ENCODE measurements at regions not wholly inside any gene's neighbourhood (a gene's known extent, or its start where the extent isn't known, plus 50 kb on each side); places are given as distances from the start of the nearest gene placed in this dataset.
"Not testable (repeated sequence)": the region's sequence is repeated elsewhere in the genome, so short reads cannot be mapped to it uniquely, and the experiment has no call there.

DNA sequence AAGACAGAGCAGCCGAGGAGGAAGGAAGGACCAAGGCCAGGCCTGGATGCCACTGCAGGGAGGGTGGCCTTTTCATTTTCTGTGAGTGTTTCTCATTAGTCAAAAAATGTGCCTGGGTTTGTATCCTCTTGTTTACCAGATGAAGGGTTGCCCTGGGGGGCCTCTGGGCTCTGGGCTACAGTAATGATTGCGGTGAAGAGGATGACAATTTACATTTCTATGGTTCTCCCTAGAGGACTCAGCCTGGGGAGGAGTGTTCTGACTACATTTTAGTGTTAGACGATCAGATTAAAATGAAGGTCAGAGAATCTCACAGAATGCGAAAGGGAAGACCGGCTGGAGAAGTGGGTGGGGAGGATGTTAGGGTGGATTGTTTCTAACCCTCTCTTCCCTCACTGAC lies 108.0 kb upstream of the KMT2C start:
- DNase-seq (ENCODE audit: low read depth, low spot score), result no peak

DNA sequence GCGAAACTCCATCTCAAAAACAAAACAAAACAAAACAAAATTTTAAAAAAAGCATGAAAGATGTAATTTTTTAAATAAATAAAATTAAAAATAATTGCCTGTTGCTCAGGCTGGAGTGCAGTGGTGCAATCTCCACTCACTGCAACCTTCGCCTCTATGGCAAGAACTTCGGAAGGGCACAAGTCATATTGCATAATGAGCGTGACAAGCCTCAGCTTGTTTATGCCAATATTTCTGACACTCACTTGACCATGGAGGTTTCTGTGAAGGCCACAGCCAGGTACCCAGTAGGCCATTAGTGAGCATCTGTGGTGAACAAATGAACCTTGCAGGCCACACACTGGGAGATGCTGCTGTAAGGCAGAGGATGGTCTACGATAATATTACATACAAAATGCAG lies 106.1 kb upstream of the KMT2C start:
- no peak for DNase-seq (ENCODE audit: low read depth, low spot score)

DNA sequence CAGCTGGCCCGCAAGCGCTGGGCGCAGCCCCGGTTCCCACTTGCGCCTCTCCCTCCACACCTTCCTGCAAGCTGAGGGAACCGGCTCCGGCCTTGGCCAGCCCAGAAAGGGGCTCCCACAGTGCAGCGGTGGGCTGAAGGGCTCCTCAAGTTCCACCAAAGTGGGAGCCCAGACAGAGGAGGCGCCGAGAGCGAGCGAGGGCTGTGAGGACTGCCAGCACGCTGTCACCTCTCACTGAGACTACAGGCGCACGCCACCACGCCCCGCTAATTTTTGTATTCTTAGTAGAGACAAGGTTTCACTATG lies 103.3 kb upstream of the KMT2C start:
- DNase-seq (ENCODE audit: low read depth, low spot score), result not testable (repeated sequence)

DNA sequence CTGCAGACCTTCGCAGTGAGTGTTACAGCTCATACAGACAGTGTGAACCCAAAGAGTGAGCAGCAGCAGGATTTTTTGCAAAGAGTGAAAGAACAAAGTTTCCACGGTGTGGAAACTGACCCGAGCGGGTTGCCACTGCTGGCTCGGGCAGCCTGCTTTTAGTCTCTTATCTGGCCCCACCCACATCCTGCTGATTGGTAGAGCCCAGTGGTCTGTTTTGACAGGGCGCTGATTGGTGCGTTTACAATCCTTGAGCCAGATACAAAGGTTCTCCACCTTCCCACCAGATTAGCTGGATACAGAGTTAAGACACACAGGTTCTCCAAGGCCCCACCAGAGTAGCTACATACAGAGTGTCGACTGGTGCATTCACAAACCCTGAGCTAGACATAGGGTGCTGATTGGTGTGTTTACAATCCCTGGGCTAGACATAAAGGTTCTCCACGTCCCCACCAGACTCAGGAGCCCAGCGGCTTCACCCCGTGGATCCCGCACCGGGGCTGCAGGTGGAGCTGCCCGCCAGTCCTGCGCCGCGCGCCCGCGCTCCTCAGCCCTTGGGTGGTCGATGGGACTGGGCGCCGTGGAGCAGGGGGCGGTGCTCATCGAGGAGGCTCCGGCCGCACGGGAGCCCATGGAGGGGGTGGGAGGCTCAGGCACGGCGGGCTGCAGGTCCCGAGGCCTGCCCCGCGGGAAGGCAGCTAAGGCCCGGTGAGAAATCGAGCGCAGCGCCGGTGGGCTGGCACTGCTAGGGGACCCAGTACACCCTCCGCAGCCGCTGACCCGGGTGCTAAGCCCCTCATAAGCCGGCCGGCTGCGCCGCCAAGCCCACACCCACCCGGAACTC lies 102.8 kb upstream of the KMT2C start:
- DNase-seq (ENCODE audit: low read depth, low spot score), result not testable (repeated sequence)

DNA sequence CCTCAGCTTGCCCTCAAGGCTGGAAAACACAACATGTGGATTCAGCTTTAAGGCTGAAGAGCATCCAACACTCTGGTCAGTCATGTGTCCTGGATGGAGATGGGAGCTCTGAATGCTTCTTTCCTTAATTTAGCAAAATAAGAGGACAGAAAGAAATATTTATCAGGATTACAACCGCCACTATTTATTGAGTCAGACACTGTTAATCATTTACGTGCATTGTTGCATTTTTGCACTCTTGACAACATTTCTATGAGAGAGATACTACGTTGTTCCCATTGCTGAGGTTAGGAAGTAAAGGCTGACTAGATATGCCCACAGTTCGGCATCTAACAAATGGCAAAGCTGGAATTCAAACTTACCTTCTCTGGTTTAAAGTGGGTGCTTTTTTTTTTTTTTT lies 101.8 kb upstream of the KMT2C start:
- DNase-seq (ENCODE audit: low read depth, low spot score), result no peak

DNA sequence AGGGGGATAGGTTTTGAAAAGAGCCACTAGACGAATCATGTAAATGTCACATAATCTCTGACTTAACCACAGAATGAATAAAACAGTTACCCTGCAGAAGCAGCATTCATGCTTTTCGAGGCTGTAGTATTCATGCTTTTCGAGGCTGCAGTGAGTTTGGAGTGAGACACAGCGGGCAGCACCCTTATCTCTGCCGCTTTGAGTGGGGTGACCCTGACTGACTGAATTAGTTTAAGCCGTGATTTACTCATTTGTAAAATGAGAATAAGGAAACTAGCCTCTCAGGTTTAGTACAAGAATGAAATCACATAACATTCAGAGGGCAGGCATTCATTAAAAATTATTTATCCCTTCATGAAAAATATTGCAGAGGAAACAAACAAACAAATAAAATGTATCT lies 92.8 kb upstream of the KMT2C start:
- no peak for DNase-seq (ENCODE audit: low read depth, low spot score)

DNA sequence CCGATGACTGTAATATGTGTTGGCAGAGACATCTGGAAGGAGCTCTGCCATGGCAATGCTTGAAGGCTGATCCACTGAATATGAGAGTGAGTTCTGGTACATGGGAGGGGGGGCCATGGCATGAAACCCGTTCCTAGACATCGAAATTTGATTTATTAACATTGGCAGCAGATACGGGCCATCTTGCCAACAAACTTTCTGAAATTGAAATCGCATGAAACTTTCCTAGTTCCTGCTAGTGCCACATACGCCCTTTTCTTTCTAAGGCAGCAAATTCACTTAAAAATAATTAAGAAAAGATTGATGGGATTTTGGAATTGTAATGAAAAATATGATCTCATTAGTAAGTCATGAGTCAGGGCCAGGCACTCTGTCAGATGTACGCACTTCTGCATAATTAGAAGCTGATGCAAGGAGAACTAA lies 91.8 kb upstream of the KMT2C start:
- no peak for DNase-seq (ENCODE audit: low read depth, low spot score)

DNA sequence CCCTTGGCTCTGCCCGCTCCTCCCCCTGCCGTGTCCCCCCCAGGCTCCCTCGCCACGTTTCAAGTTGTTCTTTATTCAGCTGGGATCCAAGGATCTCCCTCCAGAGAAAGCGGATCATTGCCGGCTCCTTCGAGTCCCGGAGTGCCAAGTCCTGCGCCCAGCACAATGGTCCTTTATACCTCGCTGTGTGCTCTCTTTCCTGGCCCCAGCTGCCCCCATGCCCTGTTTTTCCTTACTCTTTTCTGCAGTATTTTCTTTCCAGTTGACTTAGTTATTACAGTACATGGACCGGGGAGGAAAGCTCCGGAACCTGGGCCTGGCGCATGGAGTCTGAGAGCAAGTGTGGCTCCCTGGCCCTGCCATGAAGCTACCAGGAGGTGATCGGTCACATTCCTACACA lies 88.1 kb upstream of the KMT2C start:
- no peak for DNase-seq (ENCODE audit: low read depth, low spot score)

DNA sequence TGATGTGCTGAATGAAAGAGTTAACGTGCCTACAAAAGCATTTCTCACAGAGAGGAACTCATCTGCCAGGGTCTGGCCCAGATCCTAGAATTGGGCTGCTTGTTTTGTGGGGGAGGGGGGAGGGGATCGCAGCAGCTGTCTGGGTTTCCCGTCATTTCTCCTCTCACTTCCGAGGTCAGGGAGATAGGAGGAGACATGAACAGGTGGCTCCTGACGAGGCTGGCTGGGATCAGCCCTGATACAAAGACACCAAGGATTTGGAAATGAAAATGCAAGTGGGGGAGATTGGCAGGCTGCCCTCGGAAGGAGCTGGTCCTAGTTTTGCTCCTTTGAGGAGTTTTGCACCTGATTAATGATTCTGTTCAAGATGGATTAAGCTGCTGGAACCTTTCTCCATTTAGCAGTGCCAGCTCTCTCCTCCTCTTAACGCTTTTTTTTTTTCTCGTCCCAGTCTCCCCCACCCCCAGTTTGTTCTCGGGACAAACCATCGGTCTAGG lies 86.8 kb upstream of the KMT2C start:
- DNase-seq (ENCODE audit: low read depth, low spot score), result peak; percentile 27

DNA sequence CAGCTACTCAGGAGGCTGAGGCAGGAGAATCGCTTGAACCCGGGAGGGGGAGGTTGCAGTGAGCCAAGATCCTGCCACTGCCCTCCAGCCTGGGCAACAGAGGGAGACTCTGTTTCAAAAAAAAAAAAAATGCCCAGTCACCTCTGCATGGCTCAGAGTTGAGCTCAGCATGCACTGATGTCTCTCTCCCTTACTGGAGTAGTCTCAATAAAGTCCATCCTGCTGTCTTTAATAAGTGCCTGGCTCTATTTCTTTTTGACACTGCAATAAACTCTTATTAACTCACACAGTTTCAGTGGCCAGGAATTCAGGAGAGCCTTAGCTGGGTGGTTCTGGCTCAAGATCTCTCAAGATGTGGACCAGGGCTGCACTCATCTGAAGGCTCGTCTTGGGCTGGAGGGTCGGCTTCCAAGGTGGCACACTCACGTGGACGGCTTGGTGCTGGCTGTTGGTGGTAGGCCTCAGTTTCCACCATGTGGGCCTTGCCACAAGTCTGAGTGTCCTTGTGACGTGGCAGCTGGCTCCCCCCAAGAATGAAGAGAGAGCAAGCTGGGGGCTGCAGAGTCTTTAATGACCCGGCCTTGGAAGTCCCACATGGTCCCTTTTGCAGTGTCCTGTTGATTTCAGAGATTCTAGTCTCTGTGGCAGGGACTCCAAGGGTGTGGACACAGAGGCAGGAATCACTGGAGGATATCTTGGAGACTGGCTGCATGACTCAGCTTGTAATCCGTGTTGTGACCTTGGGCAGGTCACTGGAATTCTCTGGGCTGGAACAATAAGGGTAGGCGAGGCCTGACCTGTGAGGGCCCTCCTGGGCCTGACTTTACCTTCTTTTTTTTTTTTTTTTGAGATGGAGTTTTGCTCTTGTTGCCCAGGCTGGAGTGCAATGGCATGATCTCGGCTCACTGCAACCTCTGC lies 85.9 kb upstream of the KMT2C start:
- DNase-seq (ENCODE audit: low read depth, low spot score), result no peak

DNA sequence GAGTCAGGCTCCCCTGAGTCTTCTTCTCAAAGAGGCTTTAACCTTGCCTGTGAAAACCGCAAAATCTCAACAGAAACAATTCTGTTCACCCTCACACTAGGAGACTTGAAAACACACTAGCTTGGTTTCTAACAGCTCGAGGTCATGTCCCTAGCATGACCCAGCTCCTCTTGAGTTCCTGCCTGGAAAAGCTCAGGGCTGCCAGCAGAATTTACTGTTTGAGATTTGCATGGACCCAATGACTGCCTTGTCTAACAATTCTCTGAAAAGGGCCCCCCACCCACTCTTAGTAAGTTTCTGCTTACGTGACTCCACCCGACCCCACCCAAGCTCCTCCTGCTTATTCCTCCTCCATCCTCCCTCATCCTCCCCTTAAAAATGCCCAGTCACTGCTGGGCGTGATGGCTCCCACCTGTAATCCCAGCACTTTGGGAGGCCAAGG lies 85.1 kb upstream of the KMT2C start:
- no peak for DNase-seq (ENCODE audit: low read depth, low spot score)

DNA sequence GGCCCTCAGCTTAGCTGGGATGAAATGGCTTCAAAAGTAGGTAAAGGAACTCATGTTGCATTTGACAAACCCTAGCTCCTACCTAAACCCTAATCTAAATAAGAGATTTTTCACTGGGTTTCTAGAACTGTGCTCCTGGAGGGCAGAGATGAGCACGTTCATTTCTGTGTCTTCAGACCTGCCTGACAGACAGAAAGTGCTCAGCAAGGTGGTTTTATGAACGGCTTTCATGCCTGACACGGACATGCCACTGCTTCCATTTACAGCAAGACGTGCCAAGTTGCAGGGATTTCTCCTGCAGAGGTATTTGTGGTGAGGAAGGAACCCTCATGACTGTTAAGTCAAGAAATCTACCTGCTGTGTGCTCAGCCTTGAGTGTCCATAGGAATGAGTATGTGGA lies 83.5 kb upstream of the KMT2C start:
- DNase-seq (ENCODE audit: low read depth, low spot score), result no peak

DNA sequence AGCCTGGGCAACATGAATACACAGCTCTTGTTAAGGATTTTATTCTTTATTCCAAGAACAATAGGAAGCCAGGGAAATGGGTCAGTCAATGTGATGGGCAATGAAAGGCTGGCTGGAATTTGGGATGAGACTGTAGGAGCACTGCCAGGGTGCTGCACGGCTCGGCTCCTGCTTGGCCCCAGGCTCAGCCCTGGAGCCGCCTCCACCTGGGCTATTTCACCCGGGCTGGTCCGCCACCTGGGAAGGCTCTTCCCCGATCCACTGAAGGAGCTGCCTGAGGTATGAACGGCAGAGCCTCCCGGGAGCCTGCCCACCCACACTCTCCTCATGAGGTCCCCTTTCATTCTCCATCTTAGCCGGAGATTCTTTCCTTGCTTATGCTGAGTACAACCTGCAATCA lies 80.4 kb upstream of the KMT2C start:
- DNase-seq (ENCODE audit: low read depth, low spot score), result no peak

DNA sequence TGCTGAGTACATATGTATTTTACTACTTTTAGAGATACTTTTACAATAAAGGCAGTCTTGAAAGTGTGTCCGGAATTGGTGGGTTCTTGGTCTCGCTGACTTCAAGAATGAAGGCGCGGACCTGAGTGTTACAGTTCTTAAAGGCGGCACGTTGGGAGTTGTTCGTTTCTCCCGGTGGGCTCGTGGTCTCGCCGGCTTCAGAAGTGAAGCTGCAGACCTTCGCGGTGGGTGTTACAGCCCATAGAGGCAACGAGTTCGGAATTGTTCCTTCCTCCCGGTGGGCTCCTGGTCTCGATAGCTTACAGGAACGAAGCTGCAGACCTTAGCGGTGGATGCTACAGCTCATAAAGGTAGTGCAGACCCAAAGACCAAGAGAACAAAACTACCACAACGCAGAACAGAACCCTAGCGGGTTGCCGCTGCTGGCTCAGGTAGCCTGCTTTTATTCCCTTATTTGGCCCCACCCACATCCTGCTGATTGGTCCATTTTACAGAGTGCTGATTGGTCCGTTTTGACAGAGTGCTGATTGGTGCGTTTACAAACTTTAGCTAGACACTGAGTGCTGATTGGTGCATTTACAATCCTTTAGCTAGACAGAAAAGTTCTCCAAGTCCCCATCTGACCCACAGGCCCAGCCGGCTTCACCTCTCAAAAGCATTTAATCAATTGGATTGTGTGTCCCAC lies 79.6 kb upstream of the KMT2C start:
- DNase-seq (ENCODE audit: low read depth, low spot score), result not testable (repeated sequence)

DNA sequence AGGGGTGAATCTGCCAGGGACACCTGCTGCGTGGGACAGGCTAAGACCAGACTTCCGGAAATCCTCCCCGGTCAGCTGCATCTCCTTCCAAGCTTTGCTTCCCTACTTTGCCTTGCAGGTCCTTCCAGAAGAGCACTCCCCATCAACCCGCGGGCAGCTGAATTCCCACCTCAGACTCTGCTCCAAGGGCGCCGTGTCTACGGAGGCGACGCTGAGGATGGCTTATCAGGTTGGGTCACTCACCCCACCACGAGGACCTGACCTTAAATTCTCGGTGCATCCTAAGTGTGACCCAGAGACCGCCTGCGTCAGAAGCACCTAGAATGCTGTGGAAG lies 78.9 kb upstream of the KMT2C start:
- DNase-seq (ENCODE audit: low read depth, low spot score), result no peak

DNA sequence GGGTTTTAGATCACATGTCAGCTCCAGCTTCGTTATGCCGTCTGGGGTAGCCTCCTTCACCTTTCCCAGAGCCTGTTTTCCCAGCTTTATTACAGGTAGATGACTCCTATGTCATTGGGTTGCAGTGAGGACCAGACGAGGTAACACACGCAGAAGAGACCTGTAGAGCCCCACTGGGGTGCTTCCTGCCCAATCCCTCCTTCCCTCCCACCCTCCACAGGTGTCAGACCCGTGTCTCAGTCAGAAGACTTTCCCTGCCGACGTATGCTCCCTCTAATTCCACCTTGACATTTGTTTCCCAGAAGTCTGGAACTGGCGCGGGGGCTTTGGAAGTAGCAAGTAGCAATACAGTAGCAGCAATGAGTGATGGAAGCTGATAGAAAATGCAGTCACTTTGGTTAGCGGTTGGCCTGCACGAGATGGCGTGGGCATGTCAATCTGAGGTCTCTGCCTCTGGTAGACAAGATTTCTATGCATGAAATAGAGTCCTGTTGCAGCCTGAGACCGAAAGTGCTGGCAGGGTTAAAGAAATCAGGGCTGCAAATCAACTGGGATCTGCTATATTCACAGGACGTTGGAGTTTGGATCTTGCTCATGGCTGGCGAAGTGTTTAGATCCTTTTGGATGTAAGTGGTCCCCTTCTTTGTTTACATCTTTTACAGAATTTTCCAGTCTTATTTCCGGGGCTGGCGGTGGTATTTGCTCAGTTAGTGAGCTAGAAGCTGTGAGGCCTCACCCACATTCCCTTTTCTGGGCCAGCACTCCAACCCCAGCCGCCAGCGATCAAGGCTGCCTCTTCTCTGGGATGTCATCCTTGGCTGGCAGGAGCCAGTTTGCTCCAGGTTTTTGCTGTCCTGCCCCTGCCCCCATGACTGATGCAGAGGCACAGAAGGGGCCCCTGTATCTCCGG lies 78.3 kb upstream of the KMT2C start:
- no peak for DNase-seq (ENCODE audit: low read depth, low spot score)

DNA sequence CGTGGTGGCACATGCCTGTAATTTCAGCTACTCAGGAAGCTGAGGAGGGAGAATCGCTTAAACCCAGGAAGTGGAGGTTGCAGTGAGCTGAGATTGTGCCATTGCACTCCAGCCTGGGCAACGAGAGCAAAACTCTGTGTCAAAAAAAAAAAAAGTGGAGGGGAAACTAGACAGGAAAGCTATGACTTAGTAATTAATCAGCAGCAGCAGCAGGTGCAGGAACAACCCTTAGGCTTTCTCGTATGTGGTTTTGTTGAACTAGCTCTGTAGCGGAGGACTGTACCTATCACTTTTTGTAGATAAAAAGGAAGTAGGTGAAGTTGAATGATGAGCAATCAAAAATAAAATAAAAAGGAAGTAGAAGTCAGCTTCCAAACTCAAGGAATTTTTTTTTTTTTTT lies 76.9 kb upstream of the KMT2C start:
- DNase-seq (ENCODE audit: low read depth, low spot score), result no peak

DNA sequence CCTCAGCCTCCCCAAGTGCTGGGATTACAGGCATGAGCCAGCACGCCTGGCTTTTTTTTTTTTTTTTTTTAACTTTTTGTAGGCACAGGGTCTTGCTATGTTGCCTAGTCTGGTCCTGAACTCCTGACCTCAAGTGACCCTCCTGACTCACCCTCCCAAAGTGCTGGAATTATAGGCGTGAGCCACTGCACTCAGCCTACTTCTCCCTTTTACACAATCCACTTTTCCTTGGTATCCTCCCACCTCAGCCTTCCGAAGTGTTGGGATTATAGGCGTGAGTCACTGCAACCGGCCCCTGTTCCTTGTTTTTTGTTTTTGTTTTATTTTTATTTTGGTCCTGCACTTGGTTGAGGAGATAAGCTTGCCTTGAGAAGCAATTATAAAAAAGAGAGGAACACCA lies 75.9 kb upstream of the KMT2C start:
- DNase-seq (ENCODE audit: low read depth, low spot score), result no peak

DNA sequence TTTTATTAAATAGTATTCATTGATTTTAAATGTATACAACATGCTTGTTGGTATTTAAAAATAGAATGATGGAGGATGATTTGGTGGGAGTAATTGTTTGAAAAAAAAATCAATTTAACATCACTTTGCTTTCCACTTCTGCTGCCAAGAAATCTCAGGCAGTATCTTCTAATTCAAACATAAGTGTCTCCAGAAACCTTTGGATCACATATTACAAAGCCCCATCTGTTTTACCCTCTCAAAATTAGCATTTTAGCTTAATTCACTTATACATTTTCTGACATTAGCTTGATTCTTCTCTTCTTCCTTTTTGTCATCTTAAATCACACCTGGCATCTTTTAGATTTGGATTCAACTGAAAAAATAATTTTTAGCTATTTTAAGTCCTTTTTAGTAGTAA lies 72.9 kb upstream of the KMT2C start:
- no peak for DNase-seq (ENCODE audit: low read depth, low spot score)

DNA sequence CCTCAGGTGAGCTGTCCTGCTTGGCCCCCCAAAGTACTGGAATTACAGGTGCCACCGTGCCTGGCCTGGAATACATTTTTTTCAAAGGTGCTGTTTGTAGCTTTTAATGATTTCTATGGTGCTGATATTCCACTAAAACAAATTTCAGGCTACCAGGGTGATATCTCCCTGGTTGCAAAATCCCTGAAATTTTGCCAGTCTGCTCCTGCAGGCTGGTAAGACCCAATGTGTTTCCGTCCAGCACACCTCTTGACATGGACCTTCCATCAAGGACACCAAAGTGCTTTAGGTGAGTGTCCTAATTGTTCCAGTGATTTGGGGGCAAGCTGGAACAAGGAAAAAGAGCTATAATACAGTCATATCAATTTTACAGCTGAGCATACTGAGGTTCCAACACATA lies 69.8 kb upstream of the KMT2C start:
- DNase-seq (ENCODE audit: low read depth, low spot score), result no peak

DNA sequence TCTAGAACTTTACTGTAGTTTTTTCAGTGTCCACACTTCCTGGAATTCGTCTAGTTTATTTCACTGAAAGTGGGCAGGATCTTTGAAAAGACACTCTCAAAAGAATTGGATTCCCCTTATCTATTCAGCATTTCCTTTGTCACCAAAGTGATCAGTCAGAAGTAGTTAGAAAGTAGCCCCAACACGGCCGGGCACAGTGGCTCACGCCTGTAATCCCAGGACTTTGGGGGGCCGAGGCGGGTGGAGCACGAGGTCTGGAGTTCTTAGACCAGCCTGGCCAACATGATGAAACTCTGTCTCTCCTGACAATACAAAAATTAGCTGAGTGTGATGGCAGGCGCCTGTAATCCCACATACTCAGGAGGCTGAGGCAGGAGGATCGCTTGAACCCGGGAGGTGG lies 69.0 kb upstream of the KMT2C start:
- DNase-seq (ENCODE audit: low read depth, low spot score), result no peak

Measured in astrocyte of the hippocampus (primary cell).